Fibroblast of lung (primary cell): ENCODE measurements at regions not wholly inside any gene's neighbourhood (a gene's known extent, or its start where the extent isn't known, plus 50 kb on each side); places are given as distances from the start of the nearest gene placed in this dataset.

Experiments
- DNase-seq, 2 donors: peaks; one replicate each; pipeline versions ENCODE4 v3.0.0 to v3.0.0-alpha.2; 2010; ENCODE audit warnings: low read depth in 2 of 2
- H2AFZ ChIP-seq: 2 replicates; pipeline ENCODE4 v1.5.1; 2012; ENCODE audit warnings: low read length, control low read depth, inconsistent platforms
- H3K27ac ChIP-seq: 2 replicates; pipeline ENCODE4 v1.5.1; 2011; ENCODE audit warnings: low read length, control low read depth; ENCODE audit not compliant: insufficient read depth
- H3K27me3 ChIP-seq: 2 replicates; pipeline ENCODE4 v1.5.1; 2011; ENCODE audit warnings: mild to moderate bottlenecking, low read length; ENCODE audit not compliant: control insufficient read depth, insufficient read depth
- H3K36me3 ChIP-seq: 2 replicates; pipeline ENCODE4 v1.5.1; 2011; ENCODE audit warnings: low read length; ENCODE audit not compliant: control insufficient read depth, insufficient read depth
- H3K4me1 ChIP-seq: 2 replicates; pipeline ENCODE4 v1.5.1; 2011; ENCODE audit warnings: low read length; ENCODE audit not compliant: control insufficient read depth, insufficient read depth; ENCODE audit errors: extremely low read depth
- H3K4me2 ChIP-seq: 2 replicates; pipeline ENCODE4 v1.5.1; 2011; ENCODE audit warnings: low read length, control low read depth; ENCODE audit not compliant: insufficient read depth; ENCODE audit errors: extremely low read depth
- H3K4me3 ChIP-seq, 4 experiments: fragments of 200-600 bp in 1 of 4; sonication (generic) in 1 of 4; replicated peaks in 1 of 4; 2 replicates each; pipeline ENCODE4 v1.5.1; 2011 to 2016; ENCODE audit warnings: low read length in 4 of 4, low read depth in 3 of 4, mild to moderate bottlenecking in 3 of 4, control low read depth in 2 of 4, inconsistent platforms in 1 of 4, mixed read lengths in 1 of 4; ENCODE audit not compliant: insufficient read depth in 1 of 4; ENCODE audit errors: control extremely low read depth in 1 of 4
- H3K79me2 ChIP-seq: 2 replicates; pipeline ENCODE4 v1.5.1; 2012; ENCODE audit warnings: mild to moderate bottlenecking, low read length, inconsistent platforms; ENCODE audit not compliant: control insufficient read depth, insufficient read depth
- H3K9ac ChIP-seq: 2 replicates; pipeline ENCODE4 v1.5.1; 2011; ENCODE audit warnings: mild to moderate bottlenecking, low read length, control low read depth; ENCODE audit not compliant: insufficient read depth
- H3K9me3 ChIP-seq: 2 replicates; pipeline ENCODE4 v1.5.1; 2012; ENCODE audit warnings: low read depth, low read length; ENCODE audit not compliant: control insufficient read depth, insufficient read depth
- H4K20me1 ChIP-seq: 2 replicates; pipeline ENCODE4 v1.5.1; 2011; ENCODE audit warnings: low read length; ENCODE audit not compliant: control insufficient read depth, insufficient read depth; ENCODE audit errors: extremely low read depth
- CTCF ChIP-seq, 2 donors: IDR thresholded peaks in 1 of 2; conservative IDR thresholded peaks in 1 of 2; 1 replicate in 1 of 2; 2 replicates in 1 of 2; pipeline ENCODE4 v1.5.1; 2011 to 2012; ENCODE audit warnings: low read length in 2 of 2, control low read depth in 1 of 2, inconsistent platforms in 1 of 2, low read depth in 1 of 2, mild to moderate bottlenecking in 1 of 2
- EZH2 ChIP-seq: IDR thresholded peaks from 2 replicates; pipeline ENCODE4 v1.5.1; 2012; ENCODE audit warnings: low read length, control low read depth, mild to moderate bottlenecking; ENCODE audit errors: missing control alignments

- Histone ChIP-seq H3K4me2 (no peak overlapping the region), H3K4me3 (no peak overlapping the region), H3K36me3 (no peaks in the 10 kb centered on the region), H3K79me2 (no peaks in the 10 kb centered on the region), H3K4me1 (peaks cover 19% of the 10 kb centered on the region), H3K9ac (no peak overlapping the region), H4K20me1 (no peaks in the 10 kb centered on the region), H3K27ac (no peak overlapping the region), H3K27me3 (no peaks in the 10 kb centered on the region), H3K9me3 (no peaks in the 10 kb centered on the region), H2AFZ (no peak overlapping the region)
- TF ChIP-seq CTCF (conservative IDR thresholded peaks at IDR 0.05 in 1 of 2, IDR thresholded peaks at IDR 0.05 in 1 of 2; ENCODE audit: low read depth in 1 of 2, low read length in 2 of 2) (no peak), EZH2 (no peak)
- peak in 1 of 2 donors; percentile 6 for DNase-seq
These were observed 359.0 kb upstream of the BOD1L1 start for GRCh38 chr4:13986548-13986947.

- no peak overlapping the region for H3K9ac ChIP-seq
- TF ChIP-seq CTCF (conservative IDR thresholded peaks at IDR 0.05 in 1 of 2, IDR thresholded peaks at IDR 0.05 in 1 of 2; ENCODE audit: low read depth in 1 of 2, low read length in 2 of 2) (no peak), EZH2 (no peak)
- no peaks in the 10 kb centered on the region for H3K27me3 ChIP-seq
- H3K79me2 ChIP-seq, result no peaks in the 10 kb centered on the region
- peaks cover 19% of the 10 kb centered on the region for H3K4me1 ChIP-seq
- H3K36me3 ChIP-seq, result no peaks in the 10 kb centered on the region
- no peaks in the 10 kb centered on the region for H3K9me3 ChIP-seq
- no peak overlapping the region for H2AFZ ChIP-seq
- H3K4me3 ChIP-seq, result no peak overlapping the region
- H4K20me1 ChIP-seq, result no peaks in the 10 kb centered on the region
- H3K4me2 ChIP-seq, result peak overlapping the region; percentile 8
- H3K27ac ChIP-seq, result peak overlapping the region; percentile 57
- DNase-seq, result peak; percentile 98
These were observed 361.1 kb upstream of the BOD1L1 start for GRCh38 chr4:13988353-13989305.

- no peak for TF ChIP-seq EZH2
- TF ChIP-seq CTCF (conservative IDR thresholded peaks at IDR 0.05 in 1 of 2, IDR thresholded peaks at IDR 0.05 in 1 of 2; ENCODE audit: low read depth in 1 of 2, low read length in 2 of 2), result no peak
- no peak overlapping the region for H3K9ac ChIP-seq
- no peaks in the 10 kb centered on the region for H3K9me3 ChIP-seq
- no peaks in the 10 kb centered on the region for H3K36me3 ChIP-seq
- peak; percentile 38 to 60 for DNase-seq
- no peaks in the 10 kb centered on the region for H3K79me2 ChIP-seq
- peak overlapping the region; percentile 57 for H3K27ac ChIP-seq
- no peak overlapping the region for H2AFZ ChIP-seq
- no peaks in the 10 kb centered on the region for H3K27me3 ChIP-seq
- no peaks in the 10 kb centered on the region for H4K20me1 ChIP-seq
- peaks cover 19% of the 10 kb centered on the region for H3K4me1 ChIP-seq
- H3K4me3 ChIP-seq, result no peak overlapping the region
- peak overlapping the region; percentile 11 for H3K4me2 ChIP-seq
These were observed 362.0 kb upstream of the BOD1L1 start for GRCh38 chr4:13989501-13989900.
